DOHH2 (cell line): ENCODE measurements at regions not wholly inside any gene's neighbourhood (a gene's known extent, or its start where the extent isn't known, plus 50 kb on each side); places are given as distances from the start of the nearest gene placed in this dataset.

Source experiments
- H3F3A ChIP-seq: fragments of 200-600 bp; sonication (generic), shearing (Covaris generic); 2 replicates; pipeline ENCODE4 v1.6.0; 2016; ENCODE audit warnings: antibody characterized with exemption, mild to moderate bottlenecking; ENCODE audit not compliant: control insufficient read depth, insufficient read depth
- H3K27ac ChIP-seq: fragments of 200-600 bp; sonication (generic); 2 replicates; pipeline ENCODE4 v1.5.1; 2014; ENCODE audit warnings: low read depth, mild to moderate bottlenecking, low read length, moderate library complexity
- H3K27me3 ChIP-seq: fragments of 200-600 bp; sonication (generic); 2 replicates; pipeline ENCODE4 v1.6.1; 2014; ENCODE audit warnings: mild to moderate bottlenecking, low read length, mixed read lengths; ENCODE audit not compliant: control insufficient read depth
- H3K36me3 ChIP-seq: fragments of 200-600 bp; sonication (generic); 2 replicates; pipeline ENCODE4 v1.6.1; 2014; ENCODE audit warnings: mild to moderate bottlenecking, low read length, moderate library complexity, mixed read lengths; ENCODE audit not compliant: control insufficient read depth
- H3K4me1 ChIP-seq: fragments of 200-600 bp; sonication (generic); 2 replicates; pipeline ENCODE4 v1.6.1; 2014; ENCODE audit warnings: mild to moderate bottlenecking, low read length, mixed read lengths; ENCODE audit not compliant: control insufficient read depth
- H3K4me2 ChIP-seq: fragments of 200-600 bp; sonication (generic); 2 replicates; pipeline ENCODE4 v1.6.0; 2014; ENCODE audit warnings: mild to moderate bottlenecking, low read length, moderate library complexity
- H3K4me3 ChIP-seq: fragments of 200-600 bp; sonication (generic); 2 replicates; pipeline ENCODE4 v1.5.1; 2014; ENCODE audit warnings: mild to moderate bottlenecking, low read length, mixed read lengths
- H3K79me2 ChIP-seq: fragments of 200-600 bp; sonication (generic); 2 replicates; pipeline ENCODE4 v1.6.1; 2014; ENCODE audit warnings: mild to moderate bottlenecking, low read length, mixed read lengths; ENCODE audit not compliant: control insufficient read depth
- H3K9me2 ChIP-seq: fragments of 200-600 bp; sonication (generic); replicated peaks from 2 replicates; pipeline ENCODE4 v1.6.1; 2014; ENCODE audit warnings: mild to moderate bottlenecking, low read length, mixed read lengths; ENCODE audit not compliant: control insufficient read depth
- H3K9me3 ChIP-seq: fragments of 200-600 bp; sonication (generic); 2 replicates; pipeline ENCODE4 v1.6.1; 2014; ENCODE audit warnings: antibody characterized with exemption, low read length, mixed read lengths; ENCODE audit not compliant: control insufficient read depth, insufficient read depth
- H4K20me1 ChIP-seq: fragments of 200-600 bp; sonication (generic); 2 replicates; pipeline ENCODE4 v1.6.0; 2014; ENCODE audit warnings: low read depth, mild to moderate bottlenecking, antibody characterized with exemption, low read length, moderate library complexity; ENCODE audit not compliant: control insufficient read depth, insufficient read depth
- CTCF ChIP-seq: fragments of 200-600 bp; sonication (generic); IDR thresholded peaks from one replicate; pipeline ENCODE4 v1.5.1; 2014; ENCODE audit warnings: antibody characterized with exemption, mild to moderate bottlenecking, low read depth, low read length; ENCODE audit not compliant: poor library complexity, severe bottlenecking
- EZH2phosphoT487 ChIP-seq: fragments of 200-600 bp; sonication (generic); IDR thresholded peaks from 2 replicates; pipeline ENCODE4 v1.6.1; 2017; ENCODE audit warnings: borderline replicate concordance, mild to moderate bottlenecking, antibody characterized with exemption, low read length, moderate library complexity, mixed read lengths

GRCh38 chr18:45447355-45448265, 167.7 kb upstream of the SLC14A2 start:
- Histone ChIP-seq H4K20me1 (no peaks in the 10 kb centered on the region), H3K4me1 (no peaks in the 10 kb centered on the region), H3K36me3 (no peaks in the 10 kb centered on the region), H3K4me3 (no peak overlapping the region), H3K4me2 (no peak overlapping the region), H3K9me2 (no peaks in the 10 kb centered on the region), H3K79me2 (no peaks in the 10 kb centered on the region), H3K27ac (no peak overlapping the region), H3K9me3 (no peaks in the 10 kb centered on the region), H3K27me3 (no peaks in the 10 kb centered on the region), H3F3A (no peaks in the 10 kb centered on the region)
- TF ChIP-seq EZH2phosphoT487 (no peak), CTCF (no peak)

DNA sequence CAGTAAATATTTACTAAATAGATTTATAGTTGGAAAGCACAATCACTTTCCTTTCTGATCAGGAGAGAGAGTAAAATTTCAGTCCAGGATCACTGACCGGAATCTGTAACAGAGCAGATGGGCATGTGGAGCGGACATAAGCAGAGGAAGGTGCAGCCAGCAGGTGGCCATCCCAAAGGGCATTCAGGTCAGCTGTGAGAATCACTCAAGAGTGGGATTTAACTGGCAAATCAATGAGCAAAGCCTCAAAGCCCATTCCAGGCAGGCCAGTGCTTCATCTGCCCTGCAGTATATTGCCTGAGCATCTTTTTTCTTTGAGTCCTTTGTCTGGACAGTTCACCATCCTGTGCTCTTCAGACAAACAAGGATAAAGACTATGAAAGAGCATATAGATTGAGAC, 166.4 kb upstream of the SLC14A2 start:
- Histone ChIP-seq H3K36me3 (no peaks in the 10 kb centered on the region), H3K27ac (no peak overlapping the region), H3K27me3 (no peaks in the 10 kb centered on the region), H3K4me1 (no peaks in the 10 kb centered on the region), H3K4me3 (no peak overlapping the region), H3K9me2 (no peaks in the 10 kb centered on the region), H3K79me2 (no peaks in the 10 kb centered on the region), H3F3A (no peaks in the 10 kb centered on the region), H4K20me1 (no peaks in the 10 kb centered on the region), H3K4me2 (no peak overlapping the region), H3K9me3 (no peaks in the 10 kb centered on the region)
- TF ChIP-seq CTCF: no peak
- no peak for TF ChIP-seq EZH2phosphoT487

GRCh38 chr18:45449418-45450227, 165.7 kb upstream of the SLC14A2 start:
- H3K4me2 ChIP-seq: no peak overlapping the region
- no peaks in the 10 kb centered on the region for H3K9me2 ChIP-seq
- H3K4me1 ChIP-seq: no peaks in the 10 kb centered on the region
- H3K27me3 ChIP-seq: no peaks in the 10 kb centered on the region
- no peak for TF ChIP-seq EZH2phosphoT487
- H4K20me1 ChIP-seq: no peaks in the 10 kb centered on the region
- H3K79me2 ChIP-seq: no peaks in the 10 kb centered on the region
- H3K27ac ChIP-seq: no peak overlapping the region
- no peak overlapping the region for H3K4me3 ChIP-seq
- no peaks in the 10 kb centered on the region for H3K36me3 ChIP-seq
- no peaks in the 10 kb centered on the region for H3F3A ChIP-seq
- no peaks in the 10 kb centered on the region for H3K9me3 ChIP-seq
